ENCODE measurements at regions not wholly inside any gene's neighbourhood (a gene's known extent, or its start where the extent isn't known, plus 50 kb on each side); places are given as distances from the start of the nearest gene placed in this dataset.

DNA sequence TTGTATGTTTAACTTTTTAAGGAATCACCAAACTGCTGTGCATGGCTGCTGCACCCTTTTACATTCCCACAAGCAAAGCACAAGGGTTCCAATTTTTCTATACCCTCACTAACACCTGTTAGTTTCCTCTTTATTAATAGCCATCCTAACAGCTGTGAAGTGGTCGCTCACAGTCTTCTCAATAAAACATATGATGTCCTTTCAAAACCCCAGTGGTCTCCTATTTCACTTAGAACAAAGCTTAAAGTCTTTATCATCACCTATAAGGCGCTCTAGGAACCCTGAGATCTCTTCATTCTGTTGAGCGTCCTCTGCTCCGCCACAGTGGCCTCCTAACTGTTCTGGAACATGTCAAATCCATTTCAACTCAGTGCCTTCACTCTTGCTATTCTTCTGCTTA lies 400.5 kb downstream of the KLF12 start:
- H3K4me1 Mint-ChIP-seq: peaks cover 24 to 35% (median 28%) of the 10 kb centered on the region in 3 donors
- H3K4me3 Mint-ChIP-seq: no peak overlapping the region
- no peak overlapping the region for H3K27ac ChIP-seq (ENCODE audit: low read length)
- no peaks in the 10 kb centered on the region for H3K4me1 ChIP-seq (ENCODE audit: control insufficient read depth in 1 of 2, extremely low read depth in 1 of 2, insufficient read depth in 2 of 2, low read length in 2 of 2)
- H3K4me3 ChIP-seq (ENCODE audit: control insufficient read depth in 1 of 2, extremely low read depth in 1 of 2, low read length in 1 of 2): no peak overlapping the region
- peaks cover 43% of the 10 kb centered on the region for H3K36me3 Mint-ChIP-seq
- no peaks in the 10 kb centered on the region for H3K27me3 Mint-ChIP-seq
- DNase-seq (no peak), ATAC-seq (replicated peaks in 1 of 4) (no peak)
- 100% methylated on average over 4 of the region's 4 CpGs for WGBS (ENCODE audit: insufficient coverage)
- no peaks in the 10 kb centered on the region for H3K9me3 Mint-ChIP-seq
- ChIA-PET POLR2A (no interaction called here), CTCF (interaction anchor here in 1 of 2 donors (0.5 kb wide), 1 partner anchor 162 kb away, joined by 3 read pairs; no protein-coding TSS in a partner anchor)
- no peaks in the 10 kb centered on the region for H3K27me3 ChIP-seq (replicated peaks in 1 of 2; ENCODE audit: control insufficient read depth in 2 of 2, extremely low read depth in 1 of 2, insufficient read depth in 2 of 2, low read length in 1 of 2)
- H3K9me3 ChIP-seq: no peaks in the 10 kb centered on the region
- H3K27ac Mint-ChIP-seq: peak overlapping the region; percentile 13 to 68
- H3K36me3 ChIP-seq (ENCODE audit: control insufficient read depth in 2 of 2, extremely low read depth in 1 of 2, insufficient read depth in 1 of 2, low read length in 1 of 2): peaks cover 10 to 14% of the 10 kb centered on the region in 2 donors

DNA sequence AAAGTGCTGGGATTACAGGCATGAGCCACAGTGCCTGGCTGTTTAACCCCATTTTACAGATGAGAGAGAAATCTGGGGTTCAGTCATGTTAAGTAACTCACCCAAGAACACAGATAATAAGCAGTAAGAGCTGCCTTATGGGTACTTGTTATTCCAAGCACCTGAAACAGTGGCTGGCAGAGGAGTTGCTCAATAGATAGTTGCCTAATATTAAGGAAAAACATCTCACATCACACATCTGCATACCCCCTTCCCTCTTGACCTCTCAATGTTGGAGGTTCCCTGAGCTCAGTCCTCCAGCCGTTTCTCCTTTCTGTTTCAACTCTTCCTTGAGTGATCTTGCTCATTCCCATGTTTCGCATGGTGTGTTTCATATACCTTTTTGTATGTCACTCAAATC lies 401.9 kb downstream of the KLF12 start:
- Mint-ChIP-seq H3K36me3 (peaks cover 50% of the 10 kb centered on the region), H3K27me3 (no peaks in the 10 kb centered on the region), H3K4me3 (no peak overlapping the region), H3K9me3 (no peaks in the 10 kb centered on the region), H3K27ac (peak overlapping the region; percentile 19 to 58), H3K4me1 (peaks cover 24 to 35% (median 28%) of the 10 kb centered on the region in 3 donors)
- Histone ChIP-seq H3K4me3 (ENCODE audit: control insufficient read depth in 1 of 2, extremely low read depth in 1 of 2, low read length in 1 of 2) (no peak overlapping the region), H3K27ac (ENCODE audit: low read length) (no peak overlapping the region), H3K9me3 (no peaks in the 10 kb centered on the region), H3K27me3 (replicated peaks in 1 of 2; ENCODE audit: control insufficient read depth in 2 of 2, extremely low read depth in 1 of 2, insufficient read depth in 2 of 2, low read length in 1 of 2) (no peaks in the 10 kb centered on the region), H3K4me1 (ENCODE audit: control insufficient read depth in 1 of 2, extremely low read depth in 1 of 2, insufficient read depth in 2 of 2, low read length in 2 of 2) (no peaks in the 10 kb centered on the region), H3K36me3 (ENCODE audit: control insufficient read depth in 2 of 2, extremely low read depth in 1 of 2, insufficient read depth in 1 of 2, low read length in 1 of 2) (peaks cover 10 to 18% of the 10 kb centered on the region in 2 donors)
- DNase-seq (no peak), ATAC-seq (replicated peaks in 1 of 4) (no peak)
- POLR2A ChIA-PET: no interaction called here
- 100% methylated on average over 2 of the region's 2 CpGs for WGBS (ENCODE audit: insufficient coverage)
- CTCF ChIA-PET: interaction anchor here (0.5 to 1.9 kb wide), 3 partner anchors 10 to 510 kb away, joined by 3 to 10 read pairs (median 6); no protein-coding TSS in a partner anchor

DNA sequence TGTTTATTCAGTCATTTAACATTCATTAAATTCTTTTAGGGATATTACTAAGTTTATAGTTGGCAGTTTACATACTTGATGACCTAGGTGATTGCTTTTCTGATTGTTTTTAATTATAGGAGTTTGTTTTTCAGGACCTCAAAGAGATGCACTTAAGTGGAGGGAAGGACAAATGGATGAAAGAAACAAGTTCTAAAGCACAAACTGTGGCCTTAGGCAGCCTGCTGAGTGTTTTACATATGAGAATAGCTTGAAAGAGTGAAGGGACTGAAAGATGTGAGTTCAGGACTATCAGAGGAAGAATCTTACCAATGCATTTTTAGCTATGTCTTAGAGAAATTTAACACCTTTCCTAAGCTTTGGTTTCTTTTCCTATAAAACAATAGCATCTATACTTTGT lies 402.6 kb downstream of the KLF12 start:
- CTCF ChIA-PET: interaction anchor here (0.7 to 1.9 kb wide), 4 partner anchors 10 to 37 kb away, joined by 3 to 10 read pairs (median 4); no protein-coding TSS in a partner anchor
- no peaks in the 10 kb centered on the region for H3K27me3 ChIP-seq (replicated peaks in 1 of 2; ENCODE audit: control insufficient read depth in 2 of 2, extremely low read depth in 1 of 2, insufficient read depth in 2 of 2, low read length in 1 of 2)
- Mint-ChIP-seq H3K4me3 (no peak overlapping the region), H3K9me3 (no peaks in the 10 kb centered on the region), H3K36me3 (peaks cover 57% of the 10 kb centered on the region), H3K27ac (peak overlapping the region; percentile 55 to 74), H3K27me3 (no peaks in the 10 kb centered on the region), H3K4me1 (peaks cover 24 to 35% (median 27%) of the 10 kb centered on the region in 3 donors)
- H3K4me1 ChIP-seq (ENCODE audit: control insufficient read depth in 1 of 2, extremely low read depth in 1 of 2, insufficient read depth in 2 of 2, low read length in 2 of 2): no peaks in the 10 kb centered on the region
- no peak overlapping the region for H3K4me3 ChIP-seq (ENCODE audit: control insufficient read depth in 1 of 2, extremely low read depth in 1 of 2, low read length in 1 of 2)
- H3K27ac ChIP-seq (ENCODE audit: low read length): no peak overlapping the region
- H3K9me3 ChIP-seq: no peaks in the 10 kb centered on the region
- POLR2A ChIA-PET: interaction anchor here (0.6 to 1.0 kb wide), 5 partner anchors 8 to 797 kb away, joined by 3 to 10 read pairs (median 4); no protein-coding TSS in a partner anchor
- peaks cover 10 to 18% of the 10 kb centered on the region in 2 donors for H3K36me3 ChIP-seq (ENCODE audit: control insufficient read depth in 2 of 2, extremely low read depth in 1 of 2, insufficient read depth in 1 of 2, low read length in 1 of 2)
- ATAC-seq (replicated peaks in 1 of 4): no peak
- no peak for DNase-seq

DNA sequence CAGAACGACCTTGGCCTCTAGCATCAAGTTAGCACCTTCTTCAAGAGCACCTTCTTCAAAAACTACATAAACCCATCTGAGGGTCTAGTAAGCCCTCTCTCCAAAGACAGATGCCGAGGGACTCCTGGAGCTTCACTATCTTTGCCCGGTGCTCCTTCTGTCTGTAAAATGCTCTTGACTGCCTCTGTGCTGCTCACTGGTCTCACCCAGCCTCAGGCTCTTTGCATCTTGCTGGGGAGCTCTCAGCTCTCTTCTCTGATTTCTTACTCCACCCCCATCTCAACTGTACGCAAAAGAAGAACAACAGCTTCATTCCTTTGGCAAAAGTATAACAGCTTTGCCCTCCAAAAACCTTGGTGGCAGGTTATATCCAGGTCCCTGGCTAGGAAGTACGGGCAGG lies 404.2 kb downstream of the KLF12 start:
- Histone ChIP-seq H3K36me3 (ENCODE audit: control insufficient read depth in 2 of 2, extremely low read depth in 1 of 2, insufficient read depth in 1 of 2, low read length in 1 of 2) (peaks cover 8 to 16% of the 10 kb centered on the region in 2 donors), H3K4me3 (ENCODE audit: control insufficient read depth in 1 of 2, extremely low read depth in 1 of 2, low read length in 1 of 2) (no peak overlapping the region), H3K27ac (ENCODE audit: low read length) (no peak overlapping the region), H3K9me3 (no peaks in the 10 kb centered on the region), H3K4me1 (ENCODE audit: control insufficient read depth in 1 of 2, extremely low read depth in 1 of 2, insufficient read depth in 2 of 2, low read length in 2 of 2) (no peaks in the 10 kb centered on the region), H3K27me3 (replicated peaks in 1 of 2; ENCODE audit: control insufficient read depth in 2 of 2, extremely low read depth in 1 of 2, insufficient read depth in 2 of 2, low read length in 1 of 2) (no peaks in the 10 kb centered on the region)
- ChIA-PET POLR2A (interaction anchor here (0.6 to 0.9 kb wide), 5 partner anchors 12 to 350 kb away, joined by 3 to 4 read pairs (median 3); no protein-coding TSS in a partner anchor), CTCF (interaction anchor here (0.5 to 0.6 kb wide), 2 partner anchors 8 to 1089 kb away, joined by 3 read pairs; no protein-coding TSS in a partner anchor)
- WGBS (ENCODE audit: insufficient coverage): 100% methylated on average over 5 of the region's 5 CpGs
- peaks cover 50% of the 10 kb centered on the region for H3K36me3 Mint-ChIP-seq
- no peaks in the 10 kb centered on the region for H3K27me3 Mint-ChIP-seq
- no peak for DNase-seq
- H3K27ac Mint-ChIP-seq: peak overlapping the region; percentile 69
- peaks cover 24 to 27% (median 25%) of the 10 kb centered on the region in 3 donors for H3K4me1 Mint-ChIP-seq
- no peaks in the 10 kb centered on the region for H3K9me3 Mint-ChIP-seq
- ATAC-seq (replicated peaks in 1 of 4): no peak
- no peak overlapping the region for H3K4me3 Mint-ChIP-seq

DNA sequence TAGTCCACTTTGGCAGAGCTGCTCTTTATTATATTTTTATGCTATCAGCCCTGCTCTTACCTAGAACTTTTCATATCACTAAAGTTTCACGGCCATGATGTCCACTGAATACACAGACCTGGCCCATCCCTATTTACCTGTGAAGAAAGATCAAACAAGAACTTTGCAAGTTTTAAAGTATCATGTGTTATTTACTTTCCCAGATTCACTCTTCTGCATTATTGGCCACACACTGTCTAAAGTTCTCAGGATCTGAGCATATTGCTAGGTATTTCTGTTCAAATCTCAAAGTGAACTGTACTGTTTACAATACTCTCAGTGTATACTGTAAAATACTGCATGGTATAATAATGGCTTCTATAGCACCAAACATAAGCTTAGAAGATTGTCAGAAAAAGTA lies 405.2 kb downstream of the KLF12 start:
- no peak overlapping the region for H3K27ac ChIP-seq (ENCODE audit: low read length)
- H3K9me3 ChIP-seq: no peaks in the 10 kb centered on the region
- Mint-ChIP-seq H3K27me3 (no peaks in the 10 kb centered on the region), H3K4me3 (no peak overlapping the region), H3K27ac (peak overlapping the region; percentile 65 to 69), H3K9me3 (no peaks in the 10 kb centered on the region), H3K4me1 (peaks cover 22 to 28% (median 24%) of the 10 kb centered on the region in 3 donors), H3K36me3 (peaks cover 58% of the 10 kb centered on the region)
- ChIA-PET CTCF (no interaction called here), POLR2A (interaction anchor here in 1 of 2 donors (0.9 kb wide), 1 partner anchor 18 kb away, joined by 3 read pairs; no protein-coding TSS in a partner anchor)
- no peaks in the 10 kb centered on the region for H3K27me3 ChIP-seq (replicated peaks in 1 of 2; ENCODE audit: control insufficient read depth in 2 of 2, extremely low read depth in 1 of 2, insufficient read depth in 2 of 2, low read length in 1 of 2)
- no CpG with 5 or more reads among the region's 1 CpG for WGBS (ENCODE audit: insufficient coverage)
- H3K4me3 ChIP-seq (ENCODE audit: control insufficient read depth in 1 of 2, extremely low read depth in 1 of 2, low read length in 1 of 2): no peak overlapping the region
- ATAC-seq (replicated peaks in 1 of 4) (no peak), DNase-seq (no peak)
- no peaks in the 10 kb centered on the region for H3K4me1 ChIP-seq (ENCODE audit: control insufficient read depth in 1 of 2, extremely low read depth in 1 of 2, insufficient read depth in 2 of 2, low read length in 2 of 2)
- peaks cover 8 to 16% of the 10 kb centered on the region in 2 donors for H3K36me3 ChIP-seq (ENCODE audit: control insufficient read depth in 2 of 2, extremely low read depth in 1 of 2, insufficient read depth in 1 of 2, low read length in 1 of 2)

DNA sequence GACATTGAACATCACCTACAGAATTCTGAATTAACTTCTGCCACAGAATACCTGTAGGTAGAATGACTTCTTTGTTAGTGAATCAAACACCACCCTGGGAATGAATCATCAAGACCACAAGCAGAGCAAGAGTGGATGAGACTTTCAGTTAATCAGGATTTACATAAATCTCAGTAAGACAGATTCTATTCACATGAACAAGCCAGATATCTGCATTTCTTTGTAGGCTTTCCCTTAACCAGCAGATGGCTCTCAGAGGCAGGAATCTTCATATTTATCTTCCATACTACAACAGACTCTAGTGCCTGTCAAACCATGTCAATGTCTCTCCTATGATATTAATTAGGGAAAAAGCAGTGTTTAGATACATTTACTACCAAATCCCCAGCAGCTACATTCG lies 412.1 kb downstream of the KLF12 start:
- ATAC-seq (replicated peaks in 1 of 4): peak; percentile 59 to 82 (median 76)
- H3K36me3 ChIP-seq (ENCODE audit: control insufficient read depth in 2 of 2, extremely low read depth in 1 of 2, insufficient read depth in 1 of 2, low read length in 1 of 2): peaks cover 0 to 3% of the 10 kb centered on the region in 2 donors
- CTCF ChIA-PET: interaction anchor here (0.6 to 1.0 kb wide), 3 partner anchors 554 to 1498 kb away, joined by 3 read pairs; no protein-coding TSS in a partner anchor
- no peaks in the 10 kb centered on the region for H3K9me3 ChIP-seq
- H3K27me3 ChIP-seq (replicated peaks in 1 of 2; ENCODE audit: control insufficient read depth in 2 of 2, extremely low read depth in 1 of 2, insufficient read depth in 2 of 2, low read length in 1 of 2): no peaks in the 10 kb centered on the region
- peaks cover 0 to 11% of the 10 kb centered on the region in 2 experiments for H3K4me1 ChIP-seq (ENCODE audit: control insufficient read depth in 1 of 2, extremely low read depth in 1 of 2, insufficient read depth in 2 of 2, low read length in 2 of 2)
- peaks cover 37% of the 10 kb centered on the region for H3K36me3 Mint-ChIP-seq
- no peak overlapping the region for H3K4me3 ChIP-seq (ENCODE audit: control insufficient read depth in 1 of 2, extremely low read depth in 1 of 2, low read length in 1 of 2)
- no CpG with 5 or more reads among the region's 1 CpG for WGBS (ENCODE audit: insufficient coverage)
- peak in 1 of 35 experiments; percentile 45 for DNase-seq
- no peak overlapping the region for H3K4me3 Mint-ChIP-seq
- no peaks in the 10 kb centered on the region for H3K27me3 Mint-ChIP-seq
- H3K27ac Mint-ChIP-seq: peak overlapping the region; percentile 60 to 75
- no peak overlapping the region for H3K27ac ChIP-seq (ENCODE audit: low read length)
- POLR2A ChIA-PET: no interaction called here
- no peaks in the 10 kb centered on the region for H3K9me3 Mint-ChIP-seq
- peaks cover 31 to 64% (median 62%) of the 10 kb centered on the region in 3 donors for H3K4me1 Mint-ChIP-seq

All from T-cell (primary cell).